Right atrium auricular region (tissue), 2 donors: ENCODE measurements at regions not wholly inside any gene's neighbourhood (a gene's known extent, or its start where the extent isn't known, plus 50 kb on each side); places are given as distances from the start of the nearest gene placed in this dataset.

ENCODE experiments used
- DNase-seq: peaks from one replicate; pipeline ENCODE4 v3.0.0-alpha.2; 2019; ENCODE audit warnings: low spot score
- H3K27ac ChIP-seq, 2 donors: fragments of 200-600 bp; sonication (generic); 1 replicate in 1 of 2; 2 replicates in 1 of 2; pipeline ENCODE4 v1.5.1; 2016 to 2019
- H3K27me3 ChIP-seq, 2 donors: fragments of 200-600 bp; sonication (generic); one replicate each; pipeline versions ENCODE4 v1.5.1 to v1.6.0; 2017 to 2019
- H3K36me3 ChIP-seq: fragments of 200-600 bp; sonication (generic); one replicate; pipeline ENCODE4 v1.5.1; 2016
- H3K4me1 ChIP-seq, 2 donors: fragments of 200-600 bp; sonication (generic); one replicate each; pipeline versions ENCODE4 v1.5.1 to v1.6.0; 2017 to 2019
- H3K4me3 ChIP-seq, 2 donors: fragments of 200-600 bp; sonication (generic); 1 replicate in 1 of 2; 2 replicates in 1 of 2; pipeline ENCODE4 v1.5.1; 2017 to 2019; ENCODE audit warnings: mild to moderate bottlenecking in 1 of 2, moderate library complexity in 1 of 2
- H3K9me3 ChIP-seq, 2 donors: fragments of 200-600 bp; sonication (generic); one replicate each; pipeline ENCODE4 v1.5.1; 2019
- CTCF ChIP-seq, 2 donors: fragments of 200-600 bp; sonication (generic); IDR thresholded peaks; one replicate each; pipeline ENCODE4 v1.5.1; 2019; ENCODE audit warnings: antibody characterized with exemption in 2 of 2

- H3K27me3 ChIP-seq: no peaks in the 10 kb centered on the region
- H3K27ac ChIP-seq: no peak overlapping the region
- no peak overlapping the region for H3K4me3 ChIP-seq
- H3K9me3 ChIP-seq: no peaks in the 10 kb centered on the region
- no peak for DNase-seq
- no peaks in the 10 kb centered on the region for H3K36me3 ChIP-seq
- no peaks in the 10 kb centered on the region for H3K4me1 ChIP-seq
- TF ChIP-seq CTCF (IDR thresholded peaks at IDR 0.05): no peak
Measured at GRCh38 chr18:73835039-73835438, 312.6 kb downstream of the FBXO15 start.

GRCh38 chr18:73831688-73832087 is 315.9 kb downstream of the FBXO15 start:
- H3K27me3 ChIP-seq: no peaks in the 10 kb centered on the region
- no peaks in the 10 kb centered on the region for H3K4me1 ChIP-seq
- no peak for DNase-seq
- TF ChIP-seq CTCF (IDR thresholded peaks at IDR 0.05): no peak
- H3K36me3 ChIP-seq: no peaks in the 10 kb centered on the region
- H3K9me3 ChIP-seq: no peaks in the 10 kb centered on the region
- H3K4me3 ChIP-seq: no peak overlapping the region
- H3K27ac ChIP-seq: no peak overlapping the region

DNA sequence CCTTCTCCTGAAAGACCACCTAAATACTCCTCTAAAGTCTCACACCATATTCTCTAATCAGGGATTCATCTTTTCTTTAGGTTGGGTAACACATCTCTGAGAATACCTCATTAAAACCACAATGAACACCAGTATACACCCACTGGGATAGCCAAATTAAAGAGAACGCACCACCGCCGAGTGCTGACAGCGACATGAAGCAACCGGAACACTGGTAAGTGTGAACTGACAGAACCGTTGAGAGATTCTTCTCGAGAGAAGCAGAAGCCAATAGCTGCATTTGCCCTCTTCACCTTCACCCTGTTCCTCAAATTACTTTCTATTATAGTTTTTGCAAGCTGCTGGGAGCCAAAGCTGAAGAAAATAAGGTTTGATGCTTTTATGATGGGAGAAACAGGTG is 318.5 kb downstream of the FBXO15 start:
- H3K36me3 ChIP-seq: no peaks in the 10 kb centered on the region
- DNase-seq: no peak
- no peak overlapping the region for H3K4me3 ChIP-seq
- no peaks in the 10 kb centered on the region for H3K4me1 ChIP-seq
- H3K9me3 ChIP-seq: no peaks in the 10 kb centered on the region
- TF ChIP-seq CTCF (IDR thresholded peaks at IDR 0.05): no peak
- H3K27ac ChIP-seq: no peak overlapping the region
- H3K27me3 ChIP-seq: no peaks in the 10 kb centered on the region

GRCh38 chr18:73827801-73828200 is 319.8 kb downstream of the FBXO15 start:
- Histone ChIP-seq H3K4me1 (no peaks in the 10 kb centered on the region), H3K36me3 (no peaks in the 10 kb centered on the region), H3K9me3 (no peaks in the 10 kb centered on the region), H3K27ac (no peak overlapping the region), H3K27me3 (no peaks in the 10 kb centered on the region), H3K4me3 (no peak overlapping the region)
- DNase-seq: no peak
- no peak for TF ChIP-seq CTCF (IDR thresholded peaks at IDR 0.05)

DNA sequence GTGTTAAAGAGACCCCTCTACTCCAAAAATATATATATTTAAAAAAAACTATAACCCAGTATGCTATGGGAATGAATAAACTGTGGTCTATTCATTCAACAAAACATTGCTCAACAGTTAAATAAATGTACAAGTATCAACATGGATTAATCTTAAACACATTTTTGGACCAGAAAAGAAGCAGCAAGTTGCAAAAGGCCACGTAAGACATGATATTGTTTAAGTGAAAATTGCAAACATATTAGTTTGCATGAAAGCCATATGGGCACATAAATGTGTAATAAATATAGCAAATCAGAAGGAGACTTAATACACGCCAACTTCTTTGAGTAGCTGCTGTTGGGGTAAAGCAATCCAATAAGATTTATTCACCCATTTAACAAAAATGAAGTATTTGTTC is 321.5 kb downstream of the FBXO15 start:
- DNase-seq: no peak
- no peaks in the 10 kb centered on the region for H3K27me3 ChIP-seq
- no peaks in the 10 kb centered on the region for H3K9me3 ChIP-seq
- H3K27ac ChIP-seq: no peak overlapping the region
- TF ChIP-seq CTCF (IDR thresholded peaks at IDR 0.05): no peak
- no peaks in the 10 kb centered on the region for H3K36me3 ChIP-seq
- H3K4me1 ChIP-seq: no peaks in the 10 kb centered on the region
- no peak overlapping the region for H3K4me3 ChIP-seq

GRCh38 chr18:73824671-73825070 is 323.0 kb downstream of the FBXO15 start:
- DNase-seq: no peak
- Histone ChIP-seq H3K9me3 (no peaks in the 10 kb centered on the region), H3K4me1 (no peaks in the 10 kb centered on the region), H3K4me3 (no peak overlapping the region), H3K27me3 (no peaks in the 10 kb centered on the region), H3K27ac (no peak overlapping the region), H3K36me3 (no peaks in the 10 kb centered on the region)
- no peak for TF ChIP-seq CTCF (IDR thresholded peaks at IDR 0.05)
